ENCODE measurements at regions not wholly inside any gene's neighbourhood (a gene's known extent, or its start where the extent isn't known, plus 50 kb on each side); places are given as distances from the start of the nearest gene placed in this dataset.

GRCh38 chr5:56763711-56764466 lies 51.5 kb upstream of the MAP3K1 start:
- H3K9ac ChIP-seq (ENCODE audit: insufficient read length, low read depth), result no peak overlapping the region
- DNase-seq (ENCODE audit: low read depth, low spot score), result no peak
- H3K9me3 ChIP-seq (ENCODE audit: insufficient read depth, low read length), result no peaks in the 10 kb centered on the region
- no peak for TF ChIP-seq ZNF274 (IDR thresholded peaks at IDR 0.05; ENCODE audit: low read depth, low read length)
- no peak for TF ChIP-seq YY1 (IDR thresholded peaks at IDR 0.05; ENCODE audit: insufficient read depth, insufficient read length)
- no peak for TF ChIP-seq SUZ12 (IDR thresholded peaks at IDR 0.05; ENCODE audit: extremely low read depth, insufficient read depth, insufficient read length)
- no peaks in the 10 kb centered on the region for H3K27me3 ChIP-seq (ENCODE audit: insufficient read depth, insufficient read length)
- H3K4me1 ChIP-seq (ENCODE audit: insufficient read depth, insufficient read length), result peaks cover 4% of the 10 kb centered on the region
- no peaks in the 10 kb centered on the region for H3K36me3 ChIP-seq (ENCODE audit: insufficient read depth, insufficient read length, low read length)
- H3K4me3 ChIP-seq (ENCODE audit: insufficient read length, low read depth), result no peak overlapping the region

- Histone ChIP-seq H3K9me3 (ENCODE audit: insufficient read depth, low read length) (no peaks in the 10 kb centered on the region), H3K36me3 (ENCODE audit: insufficient read depth, insufficient read length, low read length) (no peaks in the 10 kb centered on the region), H3K9ac (ENCODE audit: insufficient read length, low read depth) (no peak overlapping the region), H3K4me1 (ENCODE audit: insufficient read depth, insufficient read length) (peaks cover 4% of the 10 kb centered on the region), H3K4me3 (ENCODE audit: insufficient read length, low read depth) (no peak overlapping the region), H3K27me3 (ENCODE audit: insufficient read depth, insufficient read length) (no peaks in the 10 kb centered on the region)
- DNase-seq (ENCODE audit: low read depth, low spot score), result no peak
- TF ChIP-seq SUZ12 (IDR thresholded peaks at IDR 0.05; ENCODE audit: extremely low read depth, insufficient read depth, insufficient read length), result no peak
- TF ChIP-seq ZNF274 (IDR thresholded peaks at IDR 0.05; ENCODE audit: low read depth, low read length), result no peak
- TF ChIP-seq YY1 (IDR thresholded peaks at IDR 0.05; ENCODE audit: insufficient read depth, insufficient read length), result no peak
Observed at GRCh38 chr5:56763182-56763581, 52.2 kb upstream of the MAP3K1 start.

GRCh38 chr5:56761151-56761885 lies 54.0 kb upstream of the MAP3K1 start:
- H3K9me3 ChIP-seq (ENCODE audit: insufficient read depth, low read length), result no peaks in the 10 kb centered on the region
- no peak overlapping the region for H3K4me3 ChIP-seq (ENCODE audit: insufficient read length, low read depth)
- H3K36me3 ChIP-seq (ENCODE audit: insufficient read depth, insufficient read length, low read length), result no peaks in the 10 kb centered on the region
- no peak for TF ChIP-seq YY1 (IDR thresholded peaks at IDR 0.05; ENCODE audit: insufficient read depth, insufficient read length)
- TF ChIP-seq ZNF274 (IDR thresholded peaks at IDR 0.05; ENCODE audit: low read depth, low read length), result no peak
- TF ChIP-seq SUZ12 (IDR thresholded peaks at IDR 0.05; ENCODE audit: extremely low read depth, insufficient read depth, insufficient read length), result no peak
- no peaks in the 10 kb centered on the region for H3K27me3 ChIP-seq (ENCODE audit: insufficient read depth, insufficient read length)
- H3K4me1 ChIP-seq (ENCODE audit: insufficient read depth, insufficient read length), result peaks cover 4% of the 10 kb centered on the region
- no peak overlapping the region for H3K9ac ChIP-seq (ENCODE audit: insufficient read length, low read depth)
- no peak for DNase-seq (ENCODE audit: low read depth, low spot score)

GRCh38 chr5:56760723-56761122 lies 54.6 kb upstream of the MAP3K1 start:
- no peaks in the 10 kb centered on the region for H3K36me3 ChIP-seq (ENCODE audit: insufficient read depth, insufficient read length, low read length)
- no peak overlapping the region for H3K4me3 ChIP-seq (ENCODE audit: insufficient read length, low read depth)
- peaks cover 4% of the 10 kb centered on the region for H3K4me1 ChIP-seq (ENCODE audit: insufficient read depth, insufficient read length)
- H3K9me3 ChIP-seq (ENCODE audit: insufficient read depth, low read length), result no peaks in the 10 kb centered on the region
- H3K9ac ChIP-seq (ENCODE audit: insufficient read length, low read depth), result no peak overlapping the region
- no peak for DNase-seq (ENCODE audit: low read depth, low spot score)
- H3K27me3 ChIP-seq (ENCODE audit: insufficient read depth, insufficient read length), result no peaks in the 10 kb centered on the region
- TF ChIP-seq YY1 (IDR thresholded peaks at IDR 0.05; ENCODE audit: insufficient read depth, insufficient read length) (no peak), ZNF274 (IDR thresholded peaks at IDR 0.05; ENCODE audit: low read depth, low read length) (no peak), SUZ12 (IDR thresholded peaks at IDR 0.05; ENCODE audit: extremely low read depth, insufficient read depth, insufficient read length) (no peak)

- no peaks in the 10 kb centered on the region for H3K36me3 ChIP-seq (ENCODE audit: insufficient read depth, insufficient read length, low read length)
- H3K9me3 ChIP-seq (ENCODE audit: insufficient read depth, low read length), result no peaks in the 10 kb centered on the region
- no peak for TF ChIP-seq SUZ12 (IDR thresholded peaks at IDR 0.05; ENCODE audit: extremely low read depth, insufficient read depth, insufficient read length)
- TF ChIP-seq ZNF274 (IDR thresholded peaks at IDR 0.05; ENCODE audit: low read depth, low read length), result no peak
- TF ChIP-seq YY1 (IDR thresholded peaks at IDR 0.05; ENCODE audit: insufficient read depth, insufficient read length), result no peak
- H3K4me1 ChIP-seq (ENCODE audit: insufficient read depth, insufficient read length), result peaks cover 4% of the 10 kb centered on the region
- DNase-seq (ENCODE audit: low read depth, low spot score), result no peak
- no peaks in the 10 kb centered on the region for H3K27me3 ChIP-seq (ENCODE audit: insufficient read depth, insufficient read length)
- no peak overlapping the region for H3K4me3 ChIP-seq (ENCODE audit: insufficient read length, low read depth)
- H3K9ac ChIP-seq (ENCODE audit: insufficient read length, low read depth), result no peak overlapping the region
Observed at GRCh38 chr5:56759521-56760216, 55.7 kb upstream of the MAP3K1 start.

GRCh38 chr5:56757077-56757476 lies 58.3 kb upstream of the MAP3K1 start:
- Histone ChIP-seq H3K27me3 (ENCODE audit: insufficient read depth, insufficient read length) (no peaks in the 10 kb centered on the region), H3K4me1 (ENCODE audit: insufficient read depth, insufficient read length) (no peaks in the 10 kb centered on the region), H3K36me3 (ENCODE audit: insufficient read depth, insufficient read length, low read length) (no peaks in the 10 kb centered on the region), H3K9me3 (ENCODE audit: insufficient read depth, low read length) (peaks cover 13% of the 10 kb centered on the region), H3K9ac (ENCODE audit: insufficient read length, low read depth) (no peak overlapping the region), H3K4me3 (ENCODE audit: insufficient read length, low read depth) (no peak overlapping the region)
- TF ChIP-seq SUZ12 (IDR thresholded peaks at IDR 0.05; ENCODE audit: extremely low read depth, insufficient read depth, insufficient read length), result no peak
- TF ChIP-seq ZNF274 (IDR thresholded peaks at IDR 0.05; ENCODE audit: low read depth, low read length), result no peak
- TF ChIP-seq YY1 (IDR thresholded peaks at IDR 0.05; ENCODE audit: insufficient read depth, insufficient read length), result no peak
- DNase-seq (ENCODE audit: low read depth, low spot score), result no peak

All from NT2/D1 (cell line).